ENCODE measurements at regions not wholly inside any gene's neighbourhood (a gene's known extent, or its start where the extent isn't known, plus 50 kb on each side); places are given as distances from the start of the nearest gene placed in this dataset.

GRCh38 chr6:105757512-105758200 is 328.5 kb upstream of the PRDM1 start:
- H3K4me2 ChIP-seq, result no peak overlapping the region
- WGBS (ENCODE audit: low lambda C conversion rate), result 61% methylated on average over 5 of the region's 5 CpGs
- H4K20me1 ChIP-seq (ENCODE audit: insufficient read depth), result no peaks in the 10 kb centered on the region
- no peaks in the 10 kb centered on the region for H3K27me3 ChIP-seq (ENCODE audit: insufficient read depth)
- no peak overlapping the region for H3K9ac ChIP-seq
- H3F3A ChIP-seq (replicated peaks; ENCODE audit: insufficient read depth), result no peaks in the 10 kb centered on the region
- no peak overlapping the region for H3K4me3 ChIP-seq (ENCODE audit: low read depth in 2 of 2, low read length in 1 of 2)
- no peaks in the 10 kb centered on the region for H3K9me3 ChIP-seq
- TF ChIP-seq ELF1 (IDR thresholded peaks at IDR 0.05) (no peak), RCOR1 (IDR thresholded peaks at IDR 0.05; ENCODE audit: low read length) (no peak), CHD2 (IDR thresholded peaks at IDR 0.05; ENCODE audit: low read length, partially characterized antibody) (no peak), EZH2phosphoT487 (IDR thresholded peaks at IDR 0.05; ENCODE audit: borderline replicate concordance, low read depth) (no peak), RFX5 (IDR thresholded peaks at IDR 0.05; ENCODE audit: low read length) (no peak), RAD21 (IDR thresholded peaks at IDR 0.05; ENCODE audit: low read length) (no peak), RXRA (IDR thresholded peaks at IDR 0.05; ENCODE audit: borderline replicate concordance, low read depth) (no peak)
- TF ChIP-seq, protein P1, sequence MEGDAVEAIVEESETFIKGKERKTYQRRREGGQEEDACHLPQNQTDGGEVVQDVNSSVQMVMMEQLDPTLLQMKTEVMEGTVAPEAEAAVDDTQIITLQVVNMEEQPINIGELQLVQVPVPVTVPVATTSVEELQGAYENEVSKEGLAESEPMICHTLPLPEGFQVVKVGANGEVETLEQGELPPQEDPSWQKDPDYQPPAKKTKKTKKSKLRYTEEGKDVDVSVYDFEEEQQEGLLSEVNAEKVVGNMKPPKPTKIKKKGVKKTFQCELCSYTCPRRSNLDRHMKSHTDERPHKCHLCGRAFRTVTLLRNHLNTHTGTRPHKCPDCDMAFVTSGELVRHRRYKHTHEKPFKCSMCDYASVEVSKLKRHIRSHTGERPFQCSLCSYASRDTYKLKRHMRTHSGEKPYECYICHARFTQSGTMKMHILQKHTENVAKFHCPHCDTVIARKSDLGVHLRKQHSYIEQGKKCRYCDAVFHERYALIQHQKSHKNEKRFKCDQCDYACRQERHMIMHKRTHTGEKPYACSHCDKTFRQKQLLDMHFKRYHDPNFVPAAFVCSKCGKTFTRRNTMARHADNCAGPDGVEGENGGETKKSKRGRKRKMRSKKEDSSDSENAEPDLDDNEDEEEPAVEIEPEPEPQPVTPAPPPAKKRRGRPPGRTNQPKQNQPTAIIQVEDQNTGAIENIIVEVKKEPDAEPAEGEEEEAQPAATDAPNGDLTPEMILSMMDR (IDR thresholded peaks at IDR 0.05), result no peak
- no peak for DNase-seq
- no peaks in the 10 kb centered on the region for H3K79me2 ChIP-seq (ENCODE audit: insufficient read depth)
- peaks cover 0 to 6% of the 10 kb centered on the region in 2 experiments; a peak in 2 of 4 replicates for H3K4me1 ChIP-seq (ENCODE audit: control insufficient read depth in 1 of 2, insufficient read depth in 2 of 2, low read depth in 1 of 2, low read length in 1 of 2)
- CTCF ChIA-PET, result no interaction called here
- POLR2A ChIA-PET, result no interaction called here
- no peaks in the 10 kb centered on the region for H3K36me3 ChIP-seq (replicated peaks in 1 of 2; ENCODE audit: control insufficient read depth in 1 of 2, insufficient read depth in 2 of 2, low read length in 1 of 2)
- H3K9me2 ChIP-seq, result no peaks in the 10 kb centered on the region
- H3K27ac ChIP-seq (ENCODE audit: low read depth in 2 of 2, low read length in 1 of 2), result no peak overlapping the region
- no peak overlapping the region for H2AFZ ChIP-seq (ENCODE audit: low read depth)

DNA sequence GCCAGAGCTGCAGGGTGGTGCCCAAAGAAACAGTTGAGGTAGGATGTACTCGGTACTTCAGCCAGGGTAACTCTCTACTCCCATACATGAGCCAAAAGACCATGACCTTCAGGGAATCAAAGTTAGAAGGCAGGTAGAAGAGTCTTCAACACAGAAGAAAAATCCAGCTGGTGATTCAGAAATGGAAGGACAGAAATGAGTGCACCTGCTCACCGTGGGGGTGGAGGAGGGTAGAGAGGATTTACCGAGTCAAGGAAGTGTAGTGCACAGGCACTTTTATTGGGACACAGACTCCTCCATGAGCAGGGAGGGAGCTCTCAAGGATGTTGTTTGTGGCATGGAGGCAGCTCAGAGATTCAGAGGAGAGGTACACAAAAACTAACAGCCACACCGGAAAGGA is 330.3 kb upstream of the PRDM1 start:
- H4K20me1 ChIP-seq (ENCODE audit: insufficient read depth), result no peaks in the 10 kb centered on the region
- DNase-seq, result no peak
- H2AFZ ChIP-seq (ENCODE audit: low read depth), result no peak overlapping the region
- 50% methylated on average over 4 of the region's 4 CpGs for WGBS (ENCODE audit: low lambda C conversion rate)
- H3K4me2 ChIP-seq, result no peak overlapping the region
- H3K79me2 ChIP-seq (ENCODE audit: insufficient read depth), result no peaks in the 10 kb centered on the region
- peaks cover 0 to 6% of the 10 kb centered on the region in 2 experiments; a peak in 2 of 4 replicates for H3K4me1 ChIP-seq (ENCODE audit: control insufficient read depth in 1 of 2, insufficient read depth in 2 of 2, low read depth in 1 of 2, low read length in 1 of 2)
- TF ChIP-seq RXRA (IDR thresholded peaks at IDR 0.05; ENCODE audit: borderline replicate concordance, low read depth) (no peak), GATA2 (CRISPR knock-in tag; IDR thresholded peaks at IDR 0.05) (no peak), NRF1 (IDR thresholded peaks at IDR 0.05; ENCODE audit: low read depth, low read length) (no peak), SIN3A (IDR thresholded peaks at IDR 0.05; ENCODE audit: borderline replicate concordance, low read depth, low read length) (no peak)
- CTCF ChIA-PET, result no interaction called here
- no peaks in the 10 kb centered on the region for H3K27me3 ChIP-seq (ENCODE audit: insufficient read depth)
- no peaks in the 10 kb centered on the region for H3K9me2 ChIP-seq
- POLR2A ChIA-PET, result no interaction called here
- no peak overlapping the region for H3K4me3 ChIP-seq (ENCODE audit: low read depth in 2 of 2, low read length in 1 of 2)
- H3K27ac ChIP-seq (ENCODE audit: low read depth in 2 of 2, low read length in 1 of 2), result no peak overlapping the region
- H3F3A ChIP-seq (replicated peaks; ENCODE audit: insufficient read depth), result no peaks in the 10 kb centered on the region
- H3K9ac ChIP-seq, result no peak overlapping the region
- H3K36me3 ChIP-seq (replicated peaks in 1 of 2; ENCODE audit: control insufficient read depth in 1 of 2, insufficient read depth in 2 of 2, low read length in 1 of 2), result no peaks in the 10 kb centered on the region
- H3K9me3 ChIP-seq, result no peaks in the 10 kb centered on the region
